ENCODE measurements at regions not wholly inside any gene's neighbourhood (a gene's known extent, or its start where the extent isn't known, plus 50 kb on each side); places are given as distances from the start of the nearest gene placed in this dataset.

DNA sequence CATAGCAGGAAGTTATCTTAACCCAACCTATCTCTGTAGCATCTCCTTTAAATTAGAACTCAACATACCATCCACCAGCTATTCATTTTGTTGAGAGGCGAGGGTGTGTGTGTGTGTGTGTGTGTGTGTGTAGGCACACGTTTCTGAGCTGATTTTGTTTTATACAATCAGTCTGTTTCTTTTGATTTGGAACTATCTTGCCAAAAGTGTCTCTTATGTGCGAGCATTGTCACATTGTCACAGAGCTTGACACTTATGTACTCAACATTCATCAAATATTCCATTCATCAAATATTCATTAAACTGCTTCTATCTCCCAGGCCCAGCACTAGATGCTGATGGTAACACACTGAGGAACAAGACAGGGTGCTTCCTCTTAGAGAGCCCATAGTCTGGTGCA is 180.4 kb downstream of the HAPSTR1 start:
- in situ Hi-C loops (cut with MboI; ENCODE audit: low pct_unique_long_range_greater_than_20kb, low sequenced_read_pairs) = no loop called here
- DNase-seq = no peak

DNA sequence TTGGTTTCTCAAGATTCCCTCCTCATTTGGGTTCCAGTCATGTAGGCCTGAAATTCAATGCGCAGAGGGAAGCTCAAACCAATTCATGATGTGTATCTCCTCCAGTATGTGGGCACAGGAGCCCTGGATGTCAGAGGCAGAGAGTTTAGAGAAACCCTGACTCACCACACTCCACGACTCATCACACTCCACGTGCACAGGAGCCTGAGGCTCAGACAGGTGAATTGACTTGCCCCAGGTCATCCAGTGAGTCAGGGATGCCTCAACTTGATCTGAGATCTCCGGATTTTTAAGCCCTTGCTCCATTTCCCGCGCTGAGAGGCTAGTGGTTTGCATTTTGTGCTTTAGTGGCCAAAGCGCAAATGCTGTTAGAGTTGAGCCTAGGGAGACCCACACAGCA is 183.9 kb downstream of the HAPSTR1 start:
- in situ Hi-C loops (cut with MboI; ENCODE audit: low pct_unique_long_range_greater_than_20kb, low sequenced_read_pairs) = no loop called here
- no peak for DNase-seq

DNA sequence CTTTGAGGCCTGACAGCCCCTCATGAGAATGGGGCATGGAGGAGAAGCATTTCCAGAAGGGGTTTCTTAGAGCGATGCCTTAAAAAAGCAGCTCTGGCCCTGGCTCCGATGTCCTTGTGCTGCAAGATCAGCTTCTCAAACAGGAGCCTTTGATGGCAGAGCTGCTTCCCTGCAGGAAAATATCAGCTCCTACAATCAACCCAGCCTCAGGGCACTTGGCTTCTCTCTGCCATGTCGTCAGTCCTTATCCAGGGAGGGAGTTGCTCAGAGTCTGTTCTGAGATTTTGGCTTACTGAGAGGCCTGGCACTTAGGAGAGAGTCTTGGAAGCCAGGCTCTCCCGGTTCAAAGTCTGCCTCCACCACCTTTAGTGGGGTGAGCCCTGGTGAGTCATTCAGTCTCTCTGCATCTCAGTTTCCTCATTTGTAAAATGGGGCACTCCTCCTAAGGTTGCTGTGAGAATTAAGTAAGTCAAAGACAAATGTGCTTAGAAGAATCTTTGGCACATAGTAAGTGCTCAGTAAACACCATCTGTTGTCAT is 184.4 kb downstream of the HAPSTR1 start:
- in situ Hi-C loops (cut with MboI; ENCODE audit: low pct_unique_long_range_greater_than_20kb, low sequenced_read_pairs) = no loop called here
- DNase-seq = no peak

DNA sequence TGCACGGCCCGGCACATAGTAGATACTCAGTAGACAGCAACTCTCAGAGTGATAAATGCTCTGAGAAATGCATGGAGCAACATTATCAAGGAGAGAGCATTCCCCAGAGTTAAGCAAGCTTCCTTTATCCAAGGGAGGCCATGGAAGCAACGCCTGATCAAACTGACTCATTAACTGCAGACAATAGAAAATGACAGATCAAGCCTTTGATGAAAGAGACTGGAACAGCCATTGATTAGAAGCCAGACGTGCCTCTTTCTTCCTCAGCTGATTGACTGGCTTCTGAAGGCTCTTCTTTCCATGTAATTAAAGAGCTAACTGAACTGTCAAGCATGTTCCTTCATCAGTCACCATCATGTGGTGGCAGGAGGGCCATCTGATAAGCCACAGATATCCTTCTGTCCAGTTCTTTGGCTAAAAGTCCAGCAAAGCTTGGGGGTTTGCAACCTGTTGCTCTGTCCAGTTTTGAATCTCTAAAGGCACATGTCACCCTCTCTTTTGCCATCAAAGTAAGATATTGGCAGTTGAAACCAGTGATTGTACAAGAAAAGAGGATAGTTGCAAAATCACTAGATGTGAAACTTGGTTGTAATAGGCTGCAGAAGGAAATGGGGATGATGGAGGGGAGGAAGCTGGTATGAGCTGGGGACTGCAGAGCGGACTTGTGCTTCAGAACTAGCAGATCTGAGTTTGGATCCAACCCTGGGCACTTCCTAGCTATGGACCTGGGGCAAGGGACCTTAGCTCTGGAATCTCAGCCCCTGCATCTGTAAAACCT is 188.0 kb downstream of the HAPSTR1 start:
- DNase-seq = no peak
- in situ Hi-C loops (cut with MboI; ENCODE audit: low pct_unique_long_range_greater_than_20kb, low sequenced_read_pairs) = no loop called here

DNA sequence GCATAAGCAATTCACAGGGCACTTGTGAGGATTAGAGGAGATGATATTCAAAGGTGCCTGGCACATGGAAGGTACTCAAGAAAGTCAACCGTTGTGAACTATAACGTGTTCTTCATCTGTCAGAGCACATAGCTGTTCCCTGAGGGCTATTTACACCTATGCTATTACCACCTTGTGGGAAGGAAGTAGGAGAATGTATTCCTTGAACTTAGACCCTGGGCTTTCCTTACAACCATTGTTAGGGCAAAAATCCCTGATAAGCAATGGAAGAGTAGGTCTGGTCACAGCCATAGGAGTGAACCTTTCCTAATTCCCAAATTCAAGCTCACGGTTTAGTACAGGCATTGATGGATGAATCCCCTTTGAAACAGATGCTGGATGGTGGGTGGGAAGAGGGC is 188.6 kb downstream of the HAPSTR1 start:
- DNase-seq = no peak
- in situ Hi-C loops (cut with MboI; ENCODE audit: low pct_unique_long_range_greater_than_20kb, low sequenced_read_pairs) = no loop called here

DNA sequence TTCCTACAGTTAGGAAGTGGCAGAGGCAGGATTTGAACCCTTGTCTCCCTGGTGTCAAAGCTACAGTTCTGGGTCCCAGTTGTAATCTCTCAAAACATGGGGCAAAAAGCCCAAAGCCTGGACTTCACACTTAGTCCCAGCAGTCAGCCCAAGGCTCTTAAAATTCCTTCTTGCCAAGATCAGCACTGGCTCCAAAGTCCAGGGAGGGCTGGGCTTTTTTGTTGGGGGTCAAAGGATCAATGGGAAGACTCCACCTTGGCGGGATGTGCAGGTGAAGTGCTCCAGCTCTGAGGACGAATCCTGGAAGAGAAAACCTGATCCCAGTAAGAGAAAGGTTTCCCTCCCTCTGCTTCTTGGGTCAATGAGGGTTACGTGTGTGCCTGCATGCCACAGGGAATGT is 195.5 kb downstream of the HAPSTR1 start:
- in situ Hi-C loops (cut with MboI; ENCODE audit: low pct_unique_long_range_greater_than_20kb, low sequenced_read_pairs) = no loop called here
- no peak for DNase-seq

DNA sequence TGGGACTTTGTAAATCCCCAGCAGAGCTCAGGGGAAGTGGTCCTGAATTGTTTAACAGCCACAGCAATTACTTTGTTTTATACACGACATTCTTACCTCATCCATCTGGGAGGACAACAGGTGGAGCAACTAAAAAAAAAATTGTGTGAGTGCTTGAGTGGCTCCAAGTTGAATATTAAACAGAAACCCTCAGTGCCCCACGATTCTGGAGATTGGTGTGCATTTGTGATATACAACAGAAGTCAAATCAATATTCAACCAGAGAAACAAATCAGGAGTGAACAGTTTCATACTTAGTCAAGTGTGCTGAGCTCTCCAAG is 204.8 kb downstream of the HAPSTR1 start:
- DNase-seq = no peak
- in situ Hi-C loops (cut with MboI; ENCODE audit: low pct_unique_long_range_greater_than_20kb, low sequenced_read_pairs) = no loop called here

DNA sequence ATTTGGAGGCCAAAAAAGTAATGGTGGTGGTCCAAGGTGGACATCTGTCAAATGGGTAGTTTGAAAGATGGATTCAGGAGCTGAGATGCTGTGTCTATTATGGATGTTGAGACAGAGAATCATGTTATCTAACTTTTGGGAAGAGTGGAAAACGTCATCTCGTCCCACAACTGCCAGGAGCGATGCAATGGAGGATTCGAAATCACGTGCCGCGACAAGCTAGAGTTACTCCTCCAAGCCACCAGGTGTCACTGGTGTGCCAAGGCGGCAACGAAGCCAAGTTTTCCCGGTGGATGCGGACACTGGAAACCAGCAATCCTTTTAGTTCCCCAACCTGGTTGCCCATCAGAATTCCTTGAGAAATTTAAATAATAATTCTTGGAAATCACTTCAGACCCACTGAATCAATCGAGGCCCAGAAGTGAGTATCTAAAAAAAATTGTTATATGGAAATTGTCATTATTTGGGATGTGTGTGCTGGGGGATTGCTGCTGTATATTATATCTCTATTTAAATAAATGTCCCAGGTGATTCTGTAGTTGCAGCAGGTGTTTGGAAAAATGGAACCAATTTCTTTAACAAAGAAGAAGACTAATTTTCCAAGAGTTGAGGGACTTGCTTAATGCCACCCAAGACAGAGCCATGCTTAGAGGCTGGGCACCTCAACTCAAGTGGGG is 206.1 kb downstream of the HAPSTR1 start:
- no peak for DNase-seq
- in situ Hi-C loops (cut with MboI; ENCODE audit: low pct_unique_long_range_greater_than_20kb, low sequenced_read_pairs) = no loop called here

DNA sequence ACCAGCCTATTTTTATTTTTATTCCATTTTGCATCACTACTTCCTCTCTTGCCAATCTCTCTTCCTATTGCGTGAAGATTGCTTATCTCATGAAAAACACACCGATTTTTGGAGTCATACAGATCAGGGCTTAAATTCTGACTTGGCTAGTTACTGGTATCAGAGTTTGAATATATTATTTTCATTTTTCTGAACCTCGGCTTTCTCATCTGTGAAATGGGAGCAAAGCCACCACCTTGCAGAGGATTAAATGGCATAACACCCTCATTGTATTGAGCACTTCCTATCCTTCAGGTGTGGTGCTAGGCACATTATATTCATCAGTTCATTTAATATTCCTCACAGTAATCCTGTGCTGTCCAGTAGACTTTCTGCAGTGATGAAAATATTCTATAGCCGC is 208.8 kb downstream of the HAPSTR1 start:
- DNase-seq = no peak
- in situ Hi-C loops (cut with MboI; ENCODE audit: low pct_unique_long_range_greater_than_20kb, low sequenced_read_pairs) = no loop called here

DNA sequence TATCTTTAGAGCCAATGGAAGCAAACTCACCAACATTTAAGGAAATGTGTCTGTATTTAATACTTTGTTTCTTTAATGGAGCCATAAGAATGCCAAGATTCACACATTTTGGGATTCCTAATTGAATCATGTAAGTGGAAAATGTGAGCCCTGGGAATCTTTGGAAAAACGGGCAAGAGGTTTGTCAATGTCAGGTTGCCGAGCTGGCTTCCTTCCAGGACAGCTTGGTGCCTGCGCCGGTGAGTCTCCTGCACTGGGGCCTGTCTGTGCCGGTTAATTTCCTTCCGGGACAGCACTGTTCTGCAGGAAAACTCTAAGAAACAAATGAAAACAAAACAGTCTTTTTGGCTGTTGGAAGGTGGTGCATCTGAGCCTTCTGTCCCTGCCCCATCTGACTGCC is 210.6 kb downstream of the HAPSTR1 start:
- in situ Hi-C loops (cut with MboI; ENCODE audit: low pct_unique_long_range_greater_than_20kb, low sequenced_read_pairs) = no loop called here
- DNase-seq = no peak

DNA sequence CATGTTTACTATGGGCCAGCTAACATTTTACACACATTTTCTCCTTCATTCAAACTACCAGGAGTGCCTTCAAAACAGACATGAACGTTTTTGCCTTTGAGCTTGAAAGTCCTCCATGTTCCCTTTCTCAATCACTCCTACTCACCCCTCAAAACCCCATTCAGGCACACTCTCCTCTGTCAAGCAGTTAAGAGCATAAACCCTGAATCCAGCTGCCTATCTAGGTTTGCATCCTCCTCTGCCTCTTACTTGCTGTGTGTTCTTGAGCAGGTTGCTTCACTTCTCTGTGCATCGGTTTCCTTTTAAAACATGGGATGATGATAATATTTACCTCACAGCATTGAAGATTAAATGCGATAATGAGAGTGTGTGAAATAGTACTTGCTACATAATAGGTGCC is 215.3 kb downstream of the HAPSTR1 start:
- DNase-seq = no peak
- in situ Hi-C loops (cut with MboI; ENCODE audit: low pct_unique_long_range_greater_than_20kb, low sequenced_read_pairs) = no loop called here

DNA sequence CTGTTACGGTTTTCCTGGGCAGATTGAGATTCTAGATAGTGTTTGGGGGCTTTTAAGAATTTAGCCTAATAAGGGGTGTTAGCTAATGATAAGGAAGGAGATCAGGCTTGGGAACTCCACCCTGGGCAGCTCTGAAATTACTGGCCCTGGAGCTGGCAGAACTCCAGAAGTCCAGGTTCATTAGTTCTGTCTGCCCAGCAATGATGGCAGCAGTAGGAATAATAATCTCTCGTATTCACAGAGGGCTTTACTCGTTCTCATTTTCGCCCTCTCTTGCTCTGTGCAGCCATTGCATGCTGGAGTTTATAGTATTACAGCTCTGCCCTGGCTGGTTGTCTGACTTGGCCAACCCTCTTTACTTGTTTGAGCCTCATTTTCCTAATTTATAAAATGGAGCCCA is 216.0 kb downstream of the HAPSTR1 start:
- in situ Hi-C loops (cut with MboI; ENCODE audit: low pct_unique_long_range_greater_than_20kb, low sequenced_read_pairs) = no loop called here
- DNase-seq = no peak

DNA sequence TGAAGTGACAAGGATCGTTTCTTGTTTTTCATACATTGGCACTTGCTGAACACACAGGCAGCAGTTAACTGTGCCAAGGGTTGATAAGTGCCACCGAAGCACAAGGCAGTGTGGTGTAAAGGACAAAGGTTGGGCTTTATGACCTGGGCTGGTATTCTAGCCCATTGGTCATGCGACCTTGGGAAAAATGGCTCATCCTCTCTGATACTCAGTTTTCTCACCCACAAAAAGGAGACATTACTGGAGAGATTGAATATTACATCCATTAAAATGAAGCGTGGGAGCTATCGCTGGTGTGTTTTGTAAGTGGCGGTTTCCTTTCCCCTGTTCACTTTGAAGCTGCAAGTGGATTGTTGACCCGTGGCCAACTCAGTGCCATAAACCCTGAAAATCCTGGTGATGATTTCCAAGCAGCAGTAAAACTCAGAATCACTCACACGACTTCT is 216.9 kb downstream of the HAPSTR1 start:
- in situ Hi-C loops (cut with MboI; ENCODE audit: low pct_unique_long_range_greater_than_20kb, low sequenced_read_pairs) = no loop called here
- DNase-seq = no peak

DNA sequence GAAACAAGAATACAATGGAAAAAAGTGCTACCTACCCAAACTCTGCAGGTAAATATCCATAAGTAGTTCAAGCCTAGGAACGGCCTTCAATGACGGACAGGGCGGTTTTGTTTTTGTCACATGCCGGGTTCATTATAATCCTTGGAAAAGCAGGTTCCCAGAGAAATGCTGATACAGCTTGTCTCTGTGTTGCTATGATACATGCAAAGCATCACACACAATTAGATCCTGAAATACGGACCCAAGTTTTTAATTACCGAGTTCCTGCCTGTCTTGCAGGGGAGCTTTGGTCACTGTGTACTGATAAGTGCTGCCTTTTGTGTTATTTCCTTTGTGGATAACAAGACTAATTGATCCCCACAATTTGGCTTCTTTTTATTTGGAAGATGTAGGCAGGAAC is 217.4 kb downstream of the HAPSTR1 start:
- no peak for DNase-seq
- in situ Hi-C loops (cut with MboI; ENCODE audit: low pct_unique_long_range_greater_than_20kb, low sequenced_read_pairs) = no loop called here

DNA sequence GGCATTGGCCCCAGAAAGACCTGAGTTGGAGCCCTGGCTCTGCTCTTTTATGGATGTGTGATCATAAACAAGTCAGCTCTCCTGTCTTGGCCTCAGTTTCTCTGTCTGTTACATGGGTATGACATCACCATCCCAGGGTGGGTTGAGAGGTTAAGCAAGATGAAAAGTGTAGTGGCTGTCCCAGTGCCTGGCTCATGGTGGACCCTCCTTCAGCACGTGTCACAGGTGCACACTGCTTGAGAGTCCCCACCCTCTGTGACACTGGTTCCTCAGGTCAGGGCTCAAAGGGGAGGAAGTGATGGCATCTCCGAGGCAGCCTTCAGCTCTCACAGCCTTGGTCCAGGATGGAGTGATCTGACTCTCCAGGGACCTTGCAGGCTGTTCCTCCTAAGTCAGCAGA is 218.4 kb downstream of the HAPSTR1 start:
- in situ Hi-C loops (cut with MboI; ENCODE audit: low pct_unique_long_range_greater_than_20kb, low sequenced_read_pairs) = no loop called here
- DNase-seq = no peak

DNA sequence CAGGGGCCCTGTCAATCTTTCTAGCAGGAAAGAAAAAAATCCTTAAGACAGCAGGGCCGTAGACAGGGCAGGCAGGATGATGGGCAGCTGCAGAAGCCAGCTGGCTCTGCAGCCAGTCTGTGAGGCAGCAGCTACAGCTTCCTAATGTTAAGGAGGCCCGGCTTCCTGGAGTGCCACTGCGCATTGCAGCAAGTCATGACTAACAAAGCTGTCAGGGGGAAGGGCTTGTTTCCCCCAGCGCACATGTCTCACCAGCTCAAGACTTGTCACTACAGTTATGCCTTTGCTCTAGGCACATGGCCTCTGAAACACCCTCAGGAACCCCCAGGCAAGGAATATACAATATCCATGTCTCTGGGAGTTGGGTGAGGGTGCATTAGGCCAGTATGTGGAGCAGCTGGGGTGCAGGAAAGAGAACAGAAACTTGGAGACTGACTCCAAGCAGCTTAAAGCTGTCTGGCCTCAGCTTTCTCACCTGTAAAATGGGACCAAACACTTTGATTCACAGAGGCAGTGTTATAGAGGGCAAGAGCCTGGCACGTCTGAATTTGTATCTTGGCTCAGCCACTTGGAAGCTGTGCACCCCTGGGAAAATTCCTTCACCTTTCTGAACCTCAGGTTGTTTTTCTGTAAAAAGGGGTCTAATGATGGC is 220.0 kb downstream of the HAPSTR1 start:
- DNase-seq = no peak
- in situ Hi-C loops (cut with MboI; ENCODE audit: low pct_unique_long_range_greater_than_20kb, low sequenced_read_pairs) = no loop called here

DNA sequence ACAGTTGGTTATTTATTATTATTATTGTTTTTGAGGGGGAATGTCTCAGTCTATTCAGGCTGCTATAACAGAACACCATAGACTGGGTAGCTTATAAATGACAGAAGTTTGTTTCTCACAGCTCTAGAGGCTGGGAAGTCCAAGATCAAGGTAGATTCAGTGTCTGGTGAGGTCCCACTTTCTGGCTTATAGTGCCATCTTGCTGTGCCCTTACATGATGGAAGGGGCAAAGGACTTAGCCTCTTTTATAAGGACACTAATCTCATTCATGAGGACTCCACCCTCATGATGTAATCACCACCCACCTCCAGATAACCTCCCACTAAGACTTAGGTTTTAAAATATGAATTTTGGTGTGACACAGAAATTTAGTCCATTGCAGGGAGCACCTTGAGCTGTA is 224.6 kb downstream of the HAPSTR1 start:
- in situ Hi-C loops (cut with MboI; ENCODE audit: low pct_unique_long_range_greater_than_20kb, low sequenced_read_pairs) = no loop called here
- DNase-seq = no peak

DNA sequence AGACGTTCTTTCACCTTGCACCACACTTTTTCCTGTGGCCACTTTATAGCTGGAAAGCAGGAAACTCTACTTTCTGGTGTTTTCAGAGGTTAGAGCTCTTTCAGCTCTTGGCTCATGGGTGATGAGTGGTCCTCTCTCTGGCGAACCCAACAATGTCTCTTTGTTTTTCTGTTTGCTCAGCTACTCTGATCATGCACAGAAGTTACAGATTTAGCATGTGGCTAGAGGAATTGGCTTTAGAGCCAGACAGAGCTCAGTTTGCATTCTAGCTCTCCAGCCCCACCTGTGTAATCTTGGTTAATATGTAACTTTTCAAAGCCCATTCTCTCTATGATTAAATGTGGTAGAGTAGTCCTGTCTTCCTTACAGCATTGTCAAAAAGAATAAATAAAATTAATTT is 225.2 kb downstream of the HAPSTR1 start:
- DNase-seq = no peak
- in situ Hi-C loops (cut with MboI; ENCODE audit: low pct_unique_long_range_greater_than_20kb, low sequenced_read_pairs) = no loop called here

DNA sequence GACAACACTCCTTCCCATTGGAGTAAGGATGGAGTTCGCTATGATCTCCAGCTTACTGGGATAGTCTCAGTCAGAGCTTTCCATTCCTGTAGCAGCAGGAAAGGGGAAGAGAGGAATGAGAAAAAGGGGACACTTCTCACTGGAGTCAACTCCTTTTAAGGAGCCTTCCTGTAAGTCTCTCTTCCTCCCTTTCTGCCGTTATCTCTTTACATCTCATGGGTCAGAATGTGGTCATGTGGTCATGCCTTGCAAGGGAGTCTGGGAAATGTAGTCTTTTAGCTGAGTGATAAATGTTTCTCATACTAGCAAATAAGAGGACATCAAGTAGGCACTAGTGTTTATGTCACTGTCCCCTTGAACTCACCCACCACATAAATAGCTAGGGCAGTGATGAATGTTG is 227.3 kb downstream of the HAPSTR1 start:
- no peak for DNase-seq
- in situ Hi-C loops (cut with MboI; ENCODE audit: low pct_unique_long_range_greater_than_20kb, low sequenced_read_pairs) = no loop called here

DNA sequence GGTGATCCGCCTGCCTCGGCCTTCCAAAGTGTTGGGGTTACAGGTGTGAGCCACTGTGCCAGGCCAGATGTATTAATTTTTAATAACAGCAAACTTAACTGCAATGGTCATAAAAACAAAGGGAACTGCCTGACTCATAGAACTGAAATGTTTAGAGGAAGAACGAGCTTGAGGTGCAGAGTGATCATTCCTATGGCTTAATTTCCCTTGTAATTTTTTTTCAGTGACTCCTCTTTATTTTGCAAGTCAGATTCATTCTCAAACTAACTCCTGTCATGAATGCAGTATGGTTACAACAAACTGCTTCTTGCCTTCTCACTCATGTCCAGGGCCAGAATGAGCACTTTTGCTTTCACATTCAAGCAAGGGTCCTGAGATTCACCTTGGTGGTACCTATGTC is 231.3 kb downstream of the HAPSTR1 start:
- no peak for DNase-seq
- in situ Hi-C loops (cut with MboI; ENCODE audit: low pct_unique_long_range_greater_than_20kb, low sequenced_read_pairs) = no loop called here
